ENCODE measurements at regions not wholly inside any gene's neighbourhood (a gene's known extent, or its start where the extent isn't known, plus 50 kb on each side); places are given as distances from the start of the nearest gene placed in this dataset.

DNA sequence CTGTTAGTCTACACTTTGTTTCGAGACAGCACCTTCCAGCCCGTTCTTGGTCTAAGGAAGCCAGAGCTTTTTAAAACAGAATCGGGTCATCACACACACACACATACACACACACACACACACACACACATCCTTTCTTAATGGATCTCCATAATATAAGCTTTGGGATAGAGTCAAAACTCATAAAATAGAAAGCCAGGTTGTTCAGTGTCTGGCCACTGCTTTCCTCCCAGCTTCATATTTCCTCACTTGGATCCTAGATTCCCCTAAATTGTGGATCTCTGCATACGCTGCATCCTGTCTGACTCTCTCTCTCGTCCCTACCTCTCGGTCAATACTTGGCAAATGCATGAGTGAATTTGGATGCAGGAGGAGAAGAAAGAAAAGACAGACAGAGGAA is 120.5 kb upstream of the SLC14A2 start:
- Histone ChIP-seq H3K79me1 (ENCODE audit: low read depth in 1 of 2, low read length in 2 of 2) (no peaks in the 10 kb centered on the region), H3K18ac (ENCODE audit: low read depth, low read length) (no peak overlapping the region), H3K23ac (ENCODE audit: low read depth, low read length) (no peak overlapping the region), H3K4me1 (ENCODE audit: control insufficient read depth, insufficient read depth, low read length) (no peaks in the 10 kb centered on the region), H3K4ac (ENCODE audit: low read depth, low read length) (no peak overlapping the region), H2BK120ac (ENCODE audit: low read depth, low read length) (no peak overlapping the region), H3K9me3 (ENCODE audit: control insufficient read depth, insufficient read depth, low read length) (no peaks in the 10 kb centered on the region), H3K4me2 (ENCODE audit: low read depth, low read length) (no peak overlapping the region), H2BK5ac (ENCODE audit: low read depth, low read length, poor library complexity, severe bottlenecking) (no peak overlapping the region), H3K27ac (ENCODE audit: insufficient read depth, low read length) (no peak overlapping the region), H3K14ac (replicated peaks; ENCODE audit: low read depth, low read length) (no peak overlapping the region), H2BK15ac (ENCODE audit: low read depth, low read length) (no peak overlapping the region), H4K5ac (ENCODE audit: low read depth, low read length) (no peak overlapping the region), H2AK9ac (replicated peaks; ENCODE audit: low read depth, low read length, poor library complexity) (no peak overlapping the region), H4K91ac (ENCODE audit: insufficient read depth, low read depth, low read length) (no peak overlapping the region), H2AFZ (replicated peaks; ENCODE audit: low read length, poor library complexity) (no peak overlapping the region), H3K9me1 (ENCODE audit: insufficient read depth, low read length) (no peaks in the 10 kb centered on the region), H3K9ac (ENCODE audit: low read depth, low read length) (no peak overlapping the region), H3K4me3 (ENCODE audit: insufficient read depth, low read depth, low read length) (no peak overlapping the region), H3K27me3 (ENCODE audit: control insufficient read depth, insufficient read depth, low read length) (no peaks in the 10 kb centered on the region), H3K56ac (ENCODE audit: extremely low read depth, insufficient read depth, low read length) (no peak overlapping the region), H4K20me1 (ENCODE audit: insufficient read depth, low read length) (no peaks in the 10 kb centered on the region), H2BK20ac (ENCODE audit: low read depth, low read length) (no peak overlapping the region), H4K8ac (ENCODE audit: low read depth in 2 of 2, low read length in 2 of 2) (no peak overlapping the region), H3K36me3 (ENCODE audit: control insufficient read depth, insufficient read depth, low read length) (no peaks in the 10 kb centered on the region), H2AK5ac (ENCODE audit: low read depth, low read length) (no peak overlapping the region)
- POLR2A ChIA-PET (ENCODE audit: unreplicated experiment), result no interaction called here
- CTCF ChIA-PET, result no interaction called here
- in situ Hi-C loops (cut with MboI; ENCODE audit: low sequenced_read_pairs) (no loop called here), intact Hi-C loops (cut with micrococcal nuclease) (no loop called here), dilution Hi-C loops (cut with HindIII; ENCODE audit: low sequenced_read_pairs, unreplicated experiment) (no loop called here)
- no CpG with 5 or more reads among the region's 6 CpGs for WGBS, 2 experiments (ENCODE audit: extremely low coverage in 2 of 2, insufficient read length in 1 of 2)
- no TSS peak for BruUV-seq (replicated peaks)
- DNase-seq (no peak), ATAC-seq (ENCODE audit: low read depth) (no peak)
- TF ChIP-seq NFE2L2 (IDR thresholded peaks at IDR 0.05; ENCODE audit: low read depth, low read length), result no peak
- no peak for TF ChIP-seq SMC3 (IDR thresholded peaks at IDR 0.05; ENCODE audit: low read depth, low read length)
- no peak for TF ChIP-seq MAFK (IDR thresholded peaks at IDR 0.05; ENCODE audit: low read depth, low read length)
- TF ChIP-seq, protein P1, sequence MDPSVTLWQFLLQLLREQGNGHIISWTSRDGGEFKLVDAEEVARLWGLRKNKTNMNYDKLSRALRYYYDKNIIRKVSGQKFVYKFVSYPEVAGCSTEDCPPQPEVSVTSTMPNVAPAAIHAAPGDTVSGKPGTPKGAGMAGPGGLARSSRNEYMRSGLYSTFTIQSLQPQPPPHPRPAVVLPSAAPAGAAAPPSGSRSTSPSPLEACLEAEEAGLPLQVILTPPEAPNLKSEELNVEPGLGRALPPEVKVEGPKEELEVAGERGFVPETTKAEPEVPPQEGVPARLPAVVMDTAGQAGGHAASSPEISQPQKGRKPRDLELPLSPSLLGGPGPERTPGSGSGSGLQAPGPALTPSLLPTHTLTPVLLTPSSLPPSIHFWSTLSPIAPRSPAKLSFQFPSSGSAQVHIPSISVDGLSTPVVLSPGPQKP (IDR thresholded peaks at IDR 0.05; ENCODE audit: borderline replicate concordance, low read depth, low read length), result no peak
- no peak for TF ChIP-seq CEBPB (IDR thresholded peaks at IDR 0.05; ENCODE audit: low read depth, low read length)
- TF ChIP-seq, protein P2, sequence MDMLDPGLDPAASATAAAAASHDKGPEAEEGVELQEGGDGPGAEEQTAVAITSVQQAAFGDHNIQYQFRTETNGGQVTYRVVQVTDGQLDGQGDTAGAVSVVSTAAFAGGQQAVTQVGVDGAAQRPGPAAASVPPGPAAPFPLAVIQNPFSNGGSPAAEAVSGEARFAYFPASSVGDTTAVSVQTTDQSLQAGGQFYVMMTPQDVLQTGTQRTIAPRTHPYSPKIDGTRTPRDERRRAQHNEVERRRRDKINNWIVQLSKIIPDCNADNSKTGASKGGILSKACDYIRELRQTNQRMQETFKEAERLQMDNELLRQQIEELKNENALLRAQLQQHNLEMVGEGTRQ (IDR thresholded peaks at IDR 0.05; ENCODE audit: low read depth, low read length), result no peak
- TF ChIP-seq, protein P3, sequence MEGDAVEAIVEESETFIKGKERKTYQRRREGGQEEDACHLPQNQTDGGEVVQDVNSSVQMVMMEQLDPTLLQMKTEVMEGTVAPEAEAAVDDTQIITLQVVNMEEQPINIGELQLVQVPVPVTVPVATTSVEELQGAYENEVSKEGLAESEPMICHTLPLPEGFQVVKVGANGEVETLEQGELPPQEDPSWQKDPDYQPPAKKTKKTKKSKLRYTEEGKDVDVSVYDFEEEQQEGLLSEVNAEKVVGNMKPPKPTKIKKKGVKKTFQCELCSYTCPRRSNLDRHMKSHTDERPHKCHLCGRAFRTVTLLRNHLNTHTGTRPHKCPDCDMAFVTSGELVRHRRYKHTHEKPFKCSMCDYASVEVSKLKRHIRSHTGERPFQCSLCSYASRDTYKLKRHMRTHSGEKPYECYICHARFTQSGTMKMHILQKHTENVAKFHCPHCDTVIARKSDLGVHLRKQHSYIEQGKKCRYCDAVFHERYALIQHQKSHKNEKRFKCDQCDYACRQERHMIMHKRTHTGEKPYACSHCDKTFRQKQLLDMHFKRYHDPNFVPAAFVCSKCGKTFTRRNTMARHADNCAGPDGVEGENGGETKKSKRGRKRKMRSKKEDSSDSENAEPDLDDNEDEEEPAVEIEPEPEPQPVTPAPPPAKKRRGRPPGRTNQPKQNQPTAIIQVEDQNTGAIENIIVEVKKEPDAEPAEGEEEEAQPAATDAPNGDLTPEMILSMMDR (conservative IDR thresholded peaks at IDR 0.05; ENCODE audit: low read depth, low read length), result no peak
- TF ChIP-seq BHLHE40 (IDR thresholded peaks at IDR 0.05; ENCODE audit: low read depth, low read length), result no peak
- no peak for TF ChIP-seq POLR2A (IDR thresholded peaks at IDR 0.05; ENCODE audit: low read depth, low read length)
- no peak for TF ChIP-seq RAD21 (IDR thresholded peaks at IDR 0.05; ENCODE audit: low read length)
- no peak for TF ChIP-seq CHD1 (IDR thresholded peaks at IDR 0.05; ENCODE audit: low read depth, low read length)
- TF ChIP-seq MXI1 (IDR thresholded peaks at IDR 0.05; ENCODE audit: borderline replicate concordance, low read depth, low read length), result no peak
- no peak for TF ChIP-seq RFX5 (IDR thresholded peaks at IDR 0.05; ENCODE audit: low read depth, low read length)
- TF ChIP-seq MAZ (IDR thresholded peaks at IDR 0.05; ENCODE audit: borderline replicate concordance, low read depth, low read length), result no peak
- TF ChIP-seq FOS (IDR thresholded peaks at IDR 0.05; ENCODE audit: low read depth, low read length), result no peak
- TF ChIP-seq RCOR1 (IDR thresholded peaks at IDR 0.05; ENCODE audit: insufficient replicate concordance, low read length), result no peak

Data from IMR-90 (cell line).